Hindlimb muscle (tissue), 1 donor: ENCODE measurements at regions not wholly inside any gene's neighbourhood (a gene's known extent, or its start where the extent isn't known, plus 50 kb on each side); places are given as distances from the start of the nearest gene placed in this dataset.

Experiments
- DNase-seq: peaks from one replicate; pipeline ENCODE4 v3.0.0-alpha.2; 2013

- no peak for DNase-seq
Observed at GRCh38 chr19:30677702-30678101, 305.5 kb downstream of the ZNF536 start.

GRCh38 chr19:30676990-30677679, 305.0 kb downstream of the ZNF536 start:
- DNase-seq = no peak

DNA sequence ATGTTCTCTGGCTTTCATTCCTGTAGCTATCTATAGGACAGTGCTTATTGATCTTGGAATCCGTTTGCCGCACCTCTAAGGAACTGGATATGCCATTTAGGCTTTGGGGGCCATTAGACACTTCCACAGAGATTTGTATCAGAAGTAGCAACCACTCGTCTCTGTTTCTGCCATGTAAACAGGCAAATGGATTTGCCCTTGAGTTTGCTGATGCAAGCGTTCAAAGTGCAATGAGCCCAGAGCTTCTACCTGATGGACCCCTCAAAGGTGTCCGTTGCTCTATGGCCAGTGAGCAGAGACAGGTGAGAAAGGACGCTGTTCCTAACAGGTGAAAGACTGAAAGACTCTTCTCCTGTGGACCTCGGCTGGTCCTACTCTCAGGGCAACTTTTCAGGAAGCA, 302.9 kb downstream of the ZNF536 start:
- no peak for DNase-seq

DNA sequence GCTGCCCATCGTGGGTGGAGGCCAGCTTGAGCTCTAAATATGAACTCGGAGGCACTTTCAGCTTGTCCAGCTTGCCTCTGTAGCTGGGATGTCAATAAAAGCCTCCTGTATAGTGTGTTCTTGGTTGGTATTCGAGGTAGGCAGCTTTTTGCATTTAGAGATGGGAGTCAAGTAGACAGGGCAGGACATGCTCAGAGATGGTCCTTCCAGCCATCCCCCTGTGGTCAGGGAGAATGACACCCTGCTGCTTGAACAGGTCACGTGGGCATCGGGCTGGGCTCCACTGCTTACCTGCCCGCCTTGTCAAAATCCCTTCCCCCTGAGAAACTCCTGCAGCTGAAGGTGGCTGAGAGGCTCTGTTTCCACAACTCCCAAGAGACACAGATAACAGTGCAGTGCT, 302.5 kb downstream of the ZNF536 start:
- no peak for DNase-seq

DNA sequence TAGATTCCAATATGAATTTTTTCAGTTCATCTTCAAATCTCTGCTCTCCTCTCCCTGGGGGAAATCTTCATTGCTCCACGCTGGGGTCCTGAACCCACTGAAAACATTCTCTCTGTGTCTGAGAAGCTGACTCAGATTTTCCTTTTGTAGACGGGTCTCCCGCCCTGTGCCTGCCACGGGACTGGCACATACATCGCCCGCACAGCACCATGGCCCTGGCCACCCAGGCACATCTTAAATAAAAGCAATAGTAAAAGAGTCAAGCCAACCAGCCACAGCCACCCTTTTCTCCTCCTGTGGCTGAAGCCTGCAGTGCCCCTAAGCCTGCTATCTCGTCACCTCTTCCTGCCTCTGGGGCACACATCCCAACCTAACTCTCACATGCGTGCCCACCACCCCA, 301.2 kb downstream of the ZNF536 start:
- DNase-seq = no peak

DNA sequence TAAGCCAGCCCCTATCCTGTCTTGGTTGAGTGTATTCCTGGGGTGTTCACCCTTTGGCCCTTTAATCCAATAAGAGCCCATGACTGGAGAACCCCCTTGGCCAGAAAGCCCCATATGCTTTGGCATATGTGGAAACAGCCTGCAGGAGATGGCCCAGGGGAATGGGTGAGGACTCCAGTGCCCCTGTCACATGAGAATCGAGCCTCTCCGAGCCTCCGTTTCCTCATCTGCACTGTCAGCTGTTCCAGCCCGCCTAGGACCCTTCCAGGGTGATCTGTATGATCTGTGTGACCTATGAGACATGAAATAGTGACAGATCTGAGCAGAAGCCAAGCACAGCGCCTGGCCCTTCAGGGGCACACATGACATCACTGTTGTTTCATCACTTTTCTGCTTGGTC, 300.7 kb downstream of the ZNF536 start:
- no peak for DNase-seq

- no peak for DNase-seq
Observed at GRCh38 chr19:30671622-30672051, 299.5 kb downstream of the ZNF536 start.

DNA sequence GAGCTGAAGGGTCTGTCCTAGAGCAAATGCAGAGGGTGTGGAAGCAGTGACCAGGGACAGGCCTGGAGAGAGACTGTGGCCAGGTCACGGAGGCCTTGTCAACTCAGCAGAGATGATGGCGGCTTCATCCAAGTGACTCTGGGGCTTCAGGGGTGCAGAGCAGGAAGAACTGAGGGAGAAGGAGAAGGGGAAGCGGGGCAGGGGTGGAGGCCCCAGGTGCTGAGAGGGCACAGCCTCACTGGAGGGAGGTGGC, 299.1 kb downstream of the ZNF536 start:
- DNase-seq = no peak

DNA sequence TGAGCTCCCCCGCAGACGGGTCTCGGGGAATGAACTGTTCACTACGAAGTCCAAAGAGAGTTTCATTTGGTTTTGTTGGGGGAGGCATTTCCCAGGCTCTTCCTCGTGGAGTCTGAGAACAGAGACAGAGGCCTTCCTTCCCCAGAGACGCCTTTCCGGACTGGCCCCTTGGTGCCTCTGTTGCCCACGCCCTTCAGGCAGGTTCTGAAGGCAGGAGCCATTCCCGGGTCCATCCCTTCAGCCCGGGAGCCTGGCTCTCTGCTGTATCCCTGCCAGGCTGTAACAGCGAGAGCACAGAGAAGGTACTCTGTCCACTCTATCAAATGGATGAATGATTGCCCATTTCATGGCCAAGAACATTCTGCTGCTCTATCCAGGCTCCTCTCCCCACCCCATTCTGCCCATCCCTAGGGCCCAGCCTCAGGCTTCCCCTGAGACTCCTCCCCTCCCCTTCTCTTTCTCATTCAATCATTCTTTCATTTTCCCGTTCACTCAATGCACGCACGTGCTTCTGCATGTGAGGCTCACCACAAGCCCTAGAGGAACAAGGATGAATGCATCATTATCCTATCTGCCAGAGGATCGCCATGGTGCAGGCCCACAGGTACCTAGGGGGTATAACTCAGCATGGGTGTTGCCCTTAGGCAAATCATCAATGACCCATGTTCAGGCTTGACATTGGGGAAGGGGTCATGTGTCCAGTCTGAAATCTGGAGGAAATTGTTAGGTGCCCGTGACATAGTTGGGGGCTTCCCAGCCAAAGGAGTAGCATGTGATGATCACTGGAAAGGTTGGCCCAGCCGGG, 298.6 kb downstream of the ZNF536 start:
- DNase-seq = no peak

GRCh38 chr19:30670011-30670329, 297.8 kb downstream of the ZNF536 start:
- no peak for DNase-seq

- no peak for DNase-seq
Observed at GRCh38 chr19:30669329-30670010, 297.3 kb downstream of the ZNF536 start.

DNA sequence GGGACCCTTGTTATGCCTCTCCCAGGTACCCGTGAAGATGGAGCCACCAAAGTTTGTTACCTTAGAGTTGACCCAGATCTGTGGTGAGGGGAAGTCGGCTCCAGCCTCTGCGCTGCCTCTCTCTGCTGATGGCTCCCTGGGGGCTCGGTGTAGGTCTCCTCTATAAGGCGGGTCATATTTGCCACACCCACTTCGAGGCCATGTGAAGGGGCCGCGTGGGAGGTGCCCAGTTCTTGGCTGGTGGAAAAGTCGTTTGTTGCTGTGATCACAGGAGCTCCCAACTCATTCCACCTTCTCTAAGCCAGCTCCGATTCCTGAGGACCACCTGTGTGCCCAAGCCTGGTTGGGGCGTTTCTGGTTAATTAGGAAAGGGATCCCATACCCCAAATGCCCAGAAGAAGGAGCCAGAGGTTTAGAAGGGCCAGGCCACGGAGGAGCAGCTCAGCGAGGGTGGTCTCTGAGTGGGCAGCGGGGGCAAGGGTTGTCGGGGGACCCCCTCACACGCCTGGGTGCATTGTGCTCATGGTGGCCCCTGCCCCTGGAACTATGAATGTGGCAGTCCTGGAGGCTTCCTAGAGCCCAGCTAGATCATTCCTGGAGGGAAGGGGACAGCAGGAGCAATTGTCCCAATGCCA, 296.5 kb downstream of the ZNF536 start:
- no peak for DNase-seq

- no peak for DNase-seq
Observed at GRCh38 chr19:30667746-30668145, 295.6 kb downstream of the ZNF536 start.

GRCh38 chr19:30667227-30667626, 295.0 kb downstream of the ZNF536 start:
- no peak for DNase-seq

DNA sequence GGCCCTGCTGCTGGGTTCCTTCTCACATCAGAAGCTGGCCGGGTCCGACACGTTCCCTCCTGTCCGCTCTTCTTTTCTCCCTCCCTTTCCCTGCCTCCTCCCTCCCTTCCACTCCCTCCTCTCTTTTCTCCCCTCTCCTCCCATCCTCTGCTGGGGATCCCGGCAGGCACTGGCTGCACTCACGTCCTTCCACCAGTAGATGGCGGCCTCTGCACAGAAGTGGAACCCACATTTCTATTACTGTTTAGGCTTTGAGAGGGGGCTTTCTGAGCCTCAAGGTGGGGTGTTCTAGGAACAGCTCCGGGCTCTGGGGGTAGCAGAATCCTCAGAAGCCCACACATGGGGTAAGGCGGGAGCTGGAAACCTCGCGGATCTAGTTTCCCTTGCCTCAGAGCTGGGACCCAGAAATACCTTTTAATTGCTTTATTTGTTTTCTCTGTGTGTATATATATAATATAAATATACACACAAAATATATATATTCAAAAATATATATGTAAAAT, 294.2 kb downstream of the ZNF536 start:
- DNase-seq = no peak

- no peak for DNase-seq
Observed at GRCh38 chr19:30665449-30665848, 293.3 kb downstream of the ZNF536 start.

GRCh38 chr19:30663611-30664174, 291.5 kb downstream of the ZNF536 start:
- DNase-seq = no peak

DNA sequence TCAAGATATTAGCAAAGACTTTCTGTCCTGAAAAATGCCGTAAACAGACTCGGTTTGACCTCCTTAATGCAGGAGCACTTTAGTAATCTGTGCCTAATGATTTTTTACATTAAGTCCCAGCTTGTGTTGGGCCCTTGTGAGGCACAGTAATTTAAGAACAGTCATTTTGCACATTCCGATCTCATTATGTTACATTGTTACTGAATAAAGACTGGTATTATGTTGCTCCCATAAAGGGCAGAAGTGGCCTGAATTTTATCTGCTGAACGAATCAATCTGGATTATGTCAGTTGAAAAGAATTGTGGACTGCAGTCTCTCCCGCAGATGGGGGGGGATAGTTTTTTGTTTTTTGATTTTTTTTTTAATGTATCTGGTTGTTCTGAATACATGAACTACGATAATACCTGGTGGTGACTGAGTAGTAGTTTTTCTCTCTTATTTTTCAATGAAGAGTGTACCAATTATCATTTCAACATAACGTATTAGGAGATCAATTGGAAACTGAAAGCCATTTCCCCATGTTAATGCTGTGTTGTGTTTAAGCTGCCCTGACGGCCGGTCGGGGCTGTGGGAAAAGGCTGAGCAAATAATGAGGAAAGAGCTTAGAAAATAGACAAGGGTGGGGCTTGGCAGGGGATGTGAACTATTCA, 290.2 kb downstream of the ZNF536 start:
- no peak for DNase-seq

- no peak for DNase-seq
Observed at GRCh38 chr19:30659638-30660037, 287.5 kb downstream of the ZNF536 start.

GRCh38 chr19:30656520-30657100, 284.4 kb downstream of the ZNF536 start:
- no peak for DNase-seq

DNA sequence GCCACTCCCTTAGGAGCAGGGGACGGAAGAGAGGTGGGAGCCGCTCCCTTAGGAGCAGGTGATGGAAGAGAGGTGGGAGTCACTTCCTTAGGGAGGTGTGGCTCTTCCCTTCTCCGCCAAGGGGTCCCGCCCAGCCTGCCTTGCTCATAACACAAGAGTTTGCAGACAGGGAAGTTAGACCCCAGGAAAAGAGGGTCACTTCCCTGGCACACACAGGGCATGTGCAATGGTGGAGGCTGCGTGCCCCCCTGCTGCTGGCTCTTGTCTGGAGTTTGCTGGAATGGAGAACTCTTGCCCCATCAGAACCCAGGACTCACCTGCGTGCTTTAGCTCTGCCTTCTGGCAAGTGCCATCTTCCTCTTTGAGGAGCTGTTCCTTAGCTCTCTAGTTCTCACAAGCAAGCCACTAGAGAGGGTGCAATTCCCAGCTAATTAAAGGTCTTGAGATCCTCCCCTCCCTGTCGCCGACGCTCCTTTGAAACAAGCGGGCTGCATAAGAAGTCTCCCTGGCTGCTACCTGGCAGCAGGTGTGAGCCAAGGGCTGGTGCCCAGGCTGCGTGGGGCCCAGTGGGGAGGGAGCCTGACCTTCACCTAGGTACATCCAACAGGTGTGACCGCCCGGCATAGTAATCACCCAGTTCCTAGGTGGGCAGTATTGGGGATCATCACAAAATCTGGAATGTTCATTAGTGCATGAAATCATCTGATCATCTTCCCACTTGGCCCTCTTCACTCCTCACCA, 281.6 kb downstream of the ZNF536 start:
- no peak for DNase-seq
